Activated naive CD4-positive, alpha-beta T cell treated with Interleukin-2 at 50 U/mL for 16 hours (primary cell): ENCODE measurements at regions not wholly inside any gene's neighbourhood (a gene's known extent, or its start where the extent isn't known, plus 50 kb on each side); places are given as distances from the start of the nearest gene placed in this dataset.

ENCODE experiments used
- DNase-seq: peaks from one replicate; pipeline ENCODE4 v3.0.0-alpha.2; 2020

DNA sequence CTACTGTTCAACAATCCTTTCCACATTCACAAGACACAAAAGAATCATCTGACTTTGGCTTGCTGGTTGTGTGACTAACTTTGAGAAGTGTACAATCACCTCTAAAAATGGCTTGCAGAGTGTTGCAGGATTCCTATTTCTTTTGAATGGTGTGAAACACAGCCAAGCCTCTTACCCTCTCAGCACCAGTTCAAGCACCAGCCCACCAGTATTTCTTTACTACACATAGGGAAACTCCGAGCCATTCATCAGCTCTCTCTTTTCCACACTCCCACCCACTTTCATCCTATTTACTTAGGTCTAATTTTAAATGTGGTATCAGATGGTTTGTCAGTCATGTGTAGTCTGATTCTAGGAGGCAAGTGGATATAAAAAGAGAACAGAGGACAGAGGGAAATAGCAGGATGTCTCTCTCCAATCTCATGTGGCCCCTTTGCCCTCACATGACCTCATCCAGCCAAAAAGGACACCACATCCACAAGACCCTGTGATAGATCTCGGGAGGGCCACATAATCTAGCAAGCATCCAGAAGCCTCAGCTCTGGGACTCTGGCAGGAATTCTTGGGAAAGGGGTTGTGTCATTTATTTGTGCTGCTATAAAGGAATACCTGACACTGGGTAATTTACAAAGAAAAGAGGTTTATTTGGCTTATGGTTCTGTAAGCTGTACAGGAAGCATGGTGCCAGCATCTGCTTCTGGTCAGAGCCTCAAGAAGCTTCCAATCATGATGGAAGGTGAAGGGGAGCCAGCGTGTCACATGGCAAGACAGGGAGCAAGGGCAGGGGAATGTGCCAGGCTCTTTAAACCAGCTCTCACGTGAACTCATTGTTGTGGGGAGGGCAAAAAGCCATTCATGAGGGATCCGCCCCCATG is 66.8 kb upstream of the NEBL start:
- no peak for DNase-seq

DNA sequence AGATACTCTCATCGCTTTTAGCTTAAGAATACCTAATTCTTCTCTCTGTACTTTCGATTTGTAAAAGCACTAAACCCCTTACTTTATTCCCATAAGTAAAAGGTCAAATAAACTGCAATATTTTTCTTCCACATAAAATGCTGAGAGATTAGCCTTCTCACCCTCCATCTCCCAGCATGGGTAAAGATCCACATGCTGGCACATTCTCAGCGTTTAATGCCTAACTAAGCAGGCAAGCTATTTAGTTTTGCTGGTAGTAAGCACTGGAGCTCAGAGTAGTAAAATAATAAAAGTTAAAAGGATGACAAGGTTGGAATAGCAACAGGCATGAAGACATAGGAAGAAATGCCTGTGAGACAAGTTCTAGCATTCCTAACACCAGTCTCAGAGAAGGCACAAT is 65.9 kb upstream of the NEBL start:
- DNase-seq: no peak

DNA sequence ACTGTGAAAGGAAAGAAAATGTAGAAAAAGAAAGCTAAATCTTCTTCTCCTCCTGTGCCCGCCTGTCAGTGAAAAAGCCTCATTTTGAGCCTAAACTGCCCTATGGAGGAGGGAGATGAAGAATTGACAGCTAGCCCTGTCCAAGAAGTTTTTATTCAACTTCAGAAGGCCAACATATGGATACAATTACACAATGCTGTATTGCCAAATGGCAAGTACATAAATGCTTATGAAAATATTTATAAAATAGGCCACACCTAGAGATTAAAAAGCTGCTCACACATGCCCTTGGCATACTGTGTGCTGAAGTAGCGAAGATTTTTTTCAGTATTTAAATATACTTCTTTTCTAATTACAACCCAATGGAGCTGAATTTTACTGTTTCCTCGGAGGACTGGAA is 65.1 kb upstream of the NEBL start:
- no peak for DNase-seq

DNA sequence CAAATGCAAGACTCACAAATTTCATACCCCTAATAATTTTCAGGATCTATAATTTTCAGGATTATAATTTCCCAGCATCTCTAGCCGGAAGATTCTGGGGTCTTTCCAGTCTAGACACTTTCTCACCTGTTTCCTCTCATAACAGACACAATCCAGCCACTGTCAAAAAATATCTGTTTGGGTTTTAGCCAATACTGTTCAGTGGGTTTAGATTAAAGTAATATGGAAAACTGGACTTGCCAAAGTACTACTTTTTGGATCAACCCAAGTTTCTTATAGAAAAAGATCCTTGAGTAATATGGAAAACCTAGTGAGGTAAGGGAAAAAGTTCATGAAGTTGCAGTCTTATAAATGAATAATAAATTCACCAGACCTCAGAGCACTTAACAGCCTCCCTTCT is 62.1 kb upstream of the NEBL start:
- DNase-seq: no peak

DNA sequence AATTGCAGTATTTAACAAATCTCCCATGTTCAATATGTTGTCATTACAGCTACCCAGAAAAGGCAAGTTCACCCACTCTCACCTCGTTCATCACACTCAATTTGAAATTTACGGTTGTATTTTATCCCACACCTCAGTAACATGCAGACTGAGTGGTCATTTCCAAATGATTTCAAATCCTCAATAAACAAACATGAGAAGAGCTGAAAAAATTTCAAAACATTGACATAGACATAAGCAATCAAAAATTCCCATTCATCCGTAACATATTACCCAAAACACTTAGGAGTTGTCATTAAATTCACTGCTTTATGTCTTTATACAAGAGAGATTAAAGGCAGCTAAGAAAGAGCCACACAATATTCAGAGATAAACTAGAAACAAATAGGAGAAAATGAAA is 61.7 kb upstream of the NEBL start:
- no peak for DNase-seq

DNA sequence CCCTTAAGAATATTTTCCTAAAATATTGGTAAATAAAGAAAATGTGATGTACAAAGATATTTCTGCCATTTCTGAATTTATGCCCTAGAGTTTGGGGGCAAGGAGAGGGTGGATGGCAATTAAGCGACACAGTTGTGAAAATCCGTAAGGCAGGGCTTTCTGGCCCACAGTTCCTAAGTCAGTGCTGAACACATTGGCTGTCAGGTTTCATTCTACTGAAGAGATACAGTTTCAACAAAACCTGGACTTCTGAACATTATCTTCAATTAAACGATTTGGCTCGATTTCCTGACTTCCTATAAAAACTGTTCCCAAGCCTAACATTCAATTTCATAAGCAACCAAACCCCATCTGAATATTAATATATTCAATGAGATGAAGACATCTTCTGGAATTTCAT is 61.1 kb upstream of the NEBL start:
- no peak for DNase-seq

DNA sequence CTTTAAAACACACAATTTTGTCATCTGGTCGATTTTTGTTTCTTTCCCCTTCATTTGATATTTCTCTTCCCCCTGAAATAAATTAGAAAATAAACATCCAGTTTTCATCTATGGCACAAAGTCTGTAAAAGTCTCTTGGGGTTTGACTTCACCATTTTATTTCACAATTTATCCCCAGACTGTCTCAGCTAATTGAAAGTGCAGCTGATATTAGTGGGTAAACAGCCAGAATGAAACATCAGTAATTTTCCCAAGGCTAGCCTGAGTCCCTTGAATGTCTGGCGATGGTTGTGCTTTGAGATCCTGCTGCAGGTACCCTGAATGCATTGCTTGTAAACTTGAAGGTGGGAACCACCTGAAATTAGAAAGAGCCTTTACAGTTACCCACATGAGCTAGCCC is 60.6 kb upstream of the NEBL start:
- no peak for DNase-seq

DNA sequence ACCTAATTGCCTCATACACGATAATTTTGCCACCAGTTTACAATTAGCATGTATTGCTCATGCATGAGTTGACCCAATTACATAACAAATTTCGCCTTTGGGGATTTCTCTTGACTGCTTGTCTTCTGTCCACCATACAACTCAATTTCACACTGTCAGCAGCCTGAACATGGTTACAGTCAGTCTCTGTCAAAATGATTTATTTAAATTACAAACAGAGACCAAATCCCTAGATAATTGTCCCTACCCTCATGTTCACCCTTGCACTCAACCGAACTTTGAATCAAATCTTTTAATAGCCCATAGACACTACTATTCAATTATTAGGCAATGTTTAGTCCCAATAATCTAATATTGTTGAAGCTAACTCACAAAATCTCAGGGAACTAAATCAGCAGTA is 59.7 kb upstream of the NEBL start:
- DNase-seq: no peak

DNA sequence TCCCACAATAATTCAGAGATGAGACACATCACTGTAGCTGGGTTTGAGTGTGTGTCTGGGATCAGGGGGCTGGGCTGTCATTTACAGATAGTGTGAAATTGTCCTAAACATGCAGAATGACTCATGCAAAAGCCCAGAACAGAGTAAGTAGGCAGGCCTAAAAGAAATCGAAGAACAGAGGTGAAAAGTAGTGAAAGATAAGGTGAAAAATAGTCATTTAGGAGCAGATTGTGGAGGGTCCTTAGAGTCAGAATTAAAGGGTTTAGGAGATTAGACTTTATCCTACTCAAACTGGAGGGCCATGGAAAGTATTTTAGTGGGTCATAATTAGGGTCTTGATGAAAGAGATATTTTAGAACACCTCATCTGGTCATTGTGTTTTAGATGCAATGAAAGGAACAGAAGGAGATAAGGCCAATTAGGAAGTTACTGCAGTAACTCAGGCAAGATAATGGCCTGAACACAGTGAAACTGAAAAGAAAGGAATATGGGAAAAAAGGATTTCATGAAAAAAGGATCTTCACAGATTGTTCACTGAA is 58.3 kb upstream of the NEBL start:
- no peak for DNase-seq

DNA sequence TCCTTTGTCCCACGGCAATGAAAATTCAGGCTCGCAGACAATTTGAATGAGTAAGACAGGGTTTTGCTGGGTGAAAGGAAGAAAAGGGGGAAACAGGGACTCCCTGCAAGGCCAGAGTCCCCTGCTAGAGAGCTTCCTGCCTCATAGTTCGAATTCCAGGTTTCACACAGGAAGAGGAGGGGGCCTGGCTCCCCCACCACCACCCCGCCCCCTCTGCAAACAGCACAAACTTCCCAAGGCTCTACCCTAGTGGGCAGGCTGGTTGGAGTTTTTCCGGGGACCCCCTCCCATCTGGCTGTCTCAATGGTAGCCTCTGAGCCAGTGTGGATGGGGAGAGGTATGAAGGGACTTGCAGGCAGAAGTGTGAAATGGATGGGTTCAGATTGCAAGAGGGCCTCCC is 57.4 kb upstream of the NEBL start:
- no peak for DNase-seq

DNA sequence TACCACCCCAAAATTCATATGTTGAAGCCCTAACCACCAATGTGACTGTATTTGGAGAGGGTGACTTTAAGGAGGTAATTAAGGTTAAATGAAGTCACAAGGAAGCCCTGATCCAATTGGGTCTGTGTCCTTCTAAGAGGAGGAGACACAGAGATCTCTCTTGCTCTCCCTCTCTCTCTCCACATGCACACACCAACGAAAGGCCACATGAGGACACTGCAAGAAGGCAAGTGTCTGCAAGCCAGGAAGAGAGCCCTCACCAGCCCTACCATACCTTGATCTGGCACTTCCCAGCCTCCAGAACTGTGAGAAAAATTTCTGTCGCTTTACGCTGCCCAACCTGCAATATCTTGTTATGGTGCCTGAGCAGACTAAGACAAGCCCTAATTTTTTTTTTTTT is 56.0 kb upstream of the NEBL start:
- DNase-seq: no peak

DNA sequence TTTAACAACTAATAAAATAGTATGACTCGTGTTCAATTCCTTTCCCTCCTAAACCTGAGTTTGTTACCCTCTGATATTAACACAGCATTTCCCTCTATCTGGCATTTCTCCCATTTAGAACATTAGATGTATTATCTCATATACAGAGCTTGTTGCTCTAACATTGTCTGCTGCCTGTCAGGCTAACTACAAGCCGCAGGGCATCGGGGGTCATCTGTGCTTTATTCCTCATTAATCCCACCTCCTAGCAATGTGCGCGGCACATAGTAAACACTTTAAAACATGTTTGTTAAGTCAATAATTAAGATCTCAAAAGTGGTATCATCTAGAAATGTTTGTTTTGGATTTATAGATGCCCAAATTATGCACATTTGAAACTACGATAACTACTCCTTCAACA is 52.9 kb upstream of the NEBL start:
- DNase-seq: no peak

DNA sequence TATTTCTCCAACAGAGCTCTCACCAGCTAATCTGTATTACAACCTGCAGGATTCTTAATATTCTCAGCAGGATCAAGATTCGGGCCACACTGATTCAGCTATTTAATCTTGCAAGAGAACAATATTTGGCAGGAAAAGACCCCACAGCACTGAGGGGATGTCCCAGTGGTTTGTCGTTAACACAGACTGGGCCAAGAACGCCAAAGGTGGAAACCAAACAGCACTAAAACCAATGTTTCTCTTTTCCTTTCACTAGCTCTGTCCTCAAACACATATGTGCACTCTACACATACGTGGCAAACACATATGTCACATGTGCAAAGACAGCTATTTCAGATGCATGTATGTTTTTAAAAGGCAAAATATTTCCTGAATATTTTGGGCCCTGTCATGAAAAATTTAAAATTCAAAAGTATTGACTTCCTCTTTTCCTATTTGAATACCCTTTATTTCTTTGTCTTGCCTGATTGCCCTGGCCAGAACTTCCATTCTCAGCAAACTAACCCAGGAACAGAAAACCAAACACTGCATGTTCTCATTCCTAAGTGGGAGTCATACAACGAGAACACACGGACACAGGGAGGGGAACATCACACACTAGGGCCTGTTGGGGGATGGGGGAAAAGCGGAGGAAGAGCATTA is 51.7 kb upstream of the NEBL start:
- DNase-seq: no peak
